ENCODE measurements at regions not wholly inside any gene's neighbourhood (a gene's known extent, or its start where the extent isn't known, plus 50 kb on each side); places are given as distances from the start of the nearest gene placed in this dataset.
"Not testable (repeated sequence)": the region's sequence is repeated elsewhere in the genome, so short reads cannot be mapped to it uniquely, and the experiment has no call there.

DNA sequence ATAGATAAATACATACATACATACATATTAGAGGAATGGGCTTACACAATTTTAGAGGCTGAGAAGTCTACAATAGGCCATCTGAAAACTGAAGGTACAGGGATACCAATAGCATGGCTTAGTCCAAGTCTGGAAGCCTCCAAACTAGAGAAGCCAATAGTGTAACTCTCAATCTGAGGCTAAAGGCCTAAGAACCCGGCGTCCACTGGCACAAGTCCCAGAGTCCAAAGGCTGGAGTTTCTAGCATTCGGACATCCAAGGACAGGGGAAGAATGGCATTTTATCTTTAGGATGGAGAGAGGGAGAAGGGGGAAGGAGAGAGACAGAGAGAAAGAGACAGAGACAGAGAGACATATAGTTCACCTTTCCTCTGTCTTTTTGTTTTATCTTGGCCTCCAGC lies 63.7 kb upstream of the SYT4 start:
- DNase-seq (ENCODE audit: low spot score) = no peak
- in situ Hi-C loops (cut with HindIII; ENCODE audit: low sequenced_read_pairs) = no loop called here

- peak; percentile 85 for DNase-seq (ENCODE audit: low spot score)
- in situ Hi-C loops (cut with HindIII; ENCODE audit: low sequenced_read_pairs) = no loop called here
Observed at GRCh38 chr18:43350176-43350575, 72.9 kb upstream of the SYT4 start.

- in situ Hi-C loops (cut with HindIII; ENCODE audit: low sequenced_read_pairs) = no loop called here
- DNase-seq (ENCODE audit: low spot score) = no peak
Observed at GRCh38 chr18:43364535-43364934, 87.2 kb upstream of the SYT4 start.

- in situ Hi-C loops (cut with HindIII; ENCODE audit: low sequenced_read_pairs) = no loop called here
- no peak for DNase-seq (ENCODE audit: low spot score)
Observed at GRCh38 chr18:43367895-43368294, 90.6 kb upstream of the SYT4 start.

- DNase-seq (ENCODE audit: low spot score); in situ Hi-C loops (cut with HindIII; ENCODE audit: low sequenced_read_pairs): not testable (repeated sequence)
Observed at GRCh38 chr18:43369311-43369710, 92.0 kb upstream of the SYT4 start.

DNA sequence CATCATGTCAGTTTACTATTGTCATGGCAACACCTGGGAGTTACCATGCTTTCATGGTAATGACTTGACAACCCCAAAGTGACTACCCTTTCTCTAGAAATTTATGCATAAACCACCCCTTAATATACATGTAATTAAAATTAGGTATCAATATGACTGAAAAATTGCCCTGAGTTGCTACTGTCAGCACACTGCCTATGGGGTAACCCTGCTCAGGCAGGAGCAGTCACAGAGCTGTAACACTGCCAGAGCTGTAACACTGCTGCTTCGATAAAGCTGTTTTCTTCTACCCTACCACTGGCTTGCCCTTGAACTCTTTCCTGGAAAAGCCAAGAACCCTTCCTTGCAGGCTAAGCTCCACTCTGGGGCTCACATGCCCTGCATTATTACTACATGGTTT lies 95.5 kb upstream of the SYT4 start:
- DNase-seq (ENCODE audit: low spot score) = no peak
- in situ Hi-C loops (cut with HindIII; ENCODE audit: low sequenced_read_pairs) = no loop called here

DNA sequence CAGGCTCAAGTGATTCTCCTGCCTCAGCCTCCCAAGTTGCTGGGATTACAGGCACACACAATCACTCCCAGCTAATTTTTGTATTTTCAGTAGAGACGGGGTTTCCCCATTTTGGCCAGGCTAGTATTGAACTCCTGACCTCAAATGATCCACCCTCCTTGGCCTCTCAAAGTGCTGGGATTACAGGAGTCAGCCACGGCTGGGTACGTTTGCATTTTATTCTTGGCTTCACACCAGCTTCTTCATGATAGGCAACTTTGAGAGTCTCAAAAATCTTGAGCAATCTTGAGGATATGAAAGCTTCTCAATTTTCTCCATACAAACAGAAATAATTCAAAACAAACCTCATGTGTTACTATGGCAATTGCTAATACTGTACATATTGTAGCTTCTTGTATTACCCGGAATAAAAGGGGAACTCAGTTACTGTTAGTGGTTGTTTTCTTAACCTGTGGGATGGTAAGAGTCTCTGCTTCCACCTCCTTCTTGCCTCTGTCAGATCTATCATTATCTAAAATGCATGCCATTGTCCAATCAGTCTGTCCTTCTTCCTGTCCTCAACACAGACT lies 102.9 kb upstream of the SYT4 start:
- in situ Hi-C loops (cut with HindIII; ENCODE audit: low sequenced_read_pairs) = no loop called here
- no peak for DNase-seq (ENCODE audit: low spot score)

DNA sequence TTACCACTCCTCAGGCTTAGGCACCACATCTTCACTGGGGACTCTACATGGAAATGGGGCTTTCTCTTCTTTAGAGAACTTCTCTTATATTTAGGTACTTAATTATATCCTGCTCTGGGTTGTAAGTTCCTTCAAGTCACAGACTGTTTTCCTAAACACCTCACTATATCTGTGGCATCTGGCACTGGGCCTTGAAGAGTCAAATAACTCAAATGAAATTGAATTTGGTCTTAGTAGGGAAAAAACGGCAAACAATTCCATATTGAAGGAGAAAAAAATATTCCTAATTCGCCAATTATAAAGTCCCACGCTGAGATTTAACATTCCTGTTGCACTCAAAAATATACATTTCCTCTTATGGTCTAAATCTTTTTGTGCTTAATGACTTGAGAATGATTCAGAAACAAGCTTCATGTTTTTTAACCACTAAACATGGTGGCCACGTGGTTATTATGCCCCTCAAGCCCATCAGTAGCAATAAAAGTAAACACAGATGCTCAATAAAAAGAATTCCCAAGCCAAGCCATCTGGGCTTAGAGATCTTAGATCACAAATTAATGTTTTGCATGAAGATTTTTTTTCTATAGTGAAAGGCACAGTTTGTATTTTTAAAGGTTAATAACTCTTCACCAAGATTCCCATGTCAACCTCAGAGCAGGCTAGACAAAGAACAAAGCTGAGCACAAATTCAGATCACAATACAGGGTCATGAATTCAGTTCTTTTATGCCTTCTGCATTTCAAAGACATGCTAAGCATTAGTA lies 105.5 kb upstream of the SYT4 start:
- in situ Hi-C loops (cut with HindIII; ENCODE audit: low sequenced_read_pairs) = no loop called here
- DNase-seq (ENCODE audit: low spot score) = no peak

DNA sequence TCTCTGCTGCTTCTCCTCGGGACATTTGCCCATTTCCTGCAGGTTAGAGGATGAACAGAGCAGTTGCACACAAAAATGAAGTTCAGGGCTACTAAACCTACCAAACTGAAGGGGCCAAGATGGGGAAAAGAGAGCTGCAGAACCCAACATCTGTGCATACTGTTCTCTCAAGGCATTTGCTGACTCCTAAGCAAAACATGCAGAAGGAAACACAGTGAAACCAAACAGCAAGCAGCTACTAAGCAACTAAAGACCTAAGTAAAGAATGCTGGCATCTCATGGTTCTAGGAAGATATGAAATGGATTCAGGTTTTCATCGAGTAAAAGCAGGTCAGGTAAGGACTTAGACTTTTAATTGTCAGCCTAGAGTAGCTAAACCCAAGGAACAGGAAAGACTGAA lies 111.9 kb upstream of the SYT4 start:
- in situ Hi-C loops (cut with HindIII; ENCODE audit: low sequenced_read_pairs) = no loop called here
- no peak for DNase-seq (ENCODE audit: low spot score)

GRCh38 chr18:43392168-43392567 lies 114.9 kb upstream of the SYT4 start:
- DNase-seq (ENCODE audit: low spot score) = peak; percentile 32
- in situ Hi-C loops (cut with HindIII; ENCODE audit: low sequenced_read_pairs) = no loop called here

GRCh38 chr18:43393174-43393573 lies 115.9 kb upstream of the SYT4 start:
- DNase-seq (ENCODE audit: low spot score) = peak; percentile 92
- in situ Hi-C loops (cut with HindIII; ENCODE audit: low sequenced_read_pairs) = no loop called here

DNA sequence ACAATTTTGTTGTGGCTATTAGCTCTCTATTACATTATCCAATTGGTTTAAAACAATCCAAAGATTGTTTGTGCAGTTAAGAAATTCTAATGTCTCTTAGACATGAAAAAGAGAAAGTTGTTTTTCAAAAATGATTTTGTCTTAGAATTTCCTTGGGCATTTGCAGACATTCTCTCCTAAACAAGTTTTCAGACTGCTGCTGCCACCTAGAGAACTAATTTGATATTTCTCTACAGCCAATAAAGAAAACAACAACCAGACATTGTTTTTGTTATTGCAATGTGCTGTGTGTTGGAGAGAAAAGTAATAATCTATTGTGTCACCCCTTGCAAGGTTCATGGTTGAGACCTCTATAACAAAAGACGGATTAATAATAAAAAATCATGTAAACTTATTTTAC lies 119.0 kb upstream of the SYT4 start:
- peak; percentile 83 for DNase-seq (ENCODE audit: low spot score)
- in situ Hi-C loops (cut with HindIII; ENCODE audit: low sequenced_read_pairs) = no loop called here

- DNase-seq (ENCODE audit: low spot score) = no peak
- in situ Hi-C loops (cut with HindIII; ENCODE audit: low sequenced_read_pairs) = no loop called here
Observed at GRCh38 chr18:43398601-43399000, 121.3 kb upstream of the SYT4 start.

- in situ Hi-C loops (cut with HindIII; ENCODE audit: low sequenced_read_pairs) = no loop called here
- no peak for DNase-seq (ENCODE audit: low spot score)
Observed at GRCh38 chr18:43405097-43405496, 127.8 kb upstream of the SYT4 start.

- in situ Hi-C loops (cut with HindIII; ENCODE audit: low sequenced_read_pairs) = no loop called here
- DNase-seq (ENCODE audit: low spot score) = no peak
Observed at GRCh38 chr18:43414006-43414405, 136.7 kb upstream of the SYT4 start.

DNA sequence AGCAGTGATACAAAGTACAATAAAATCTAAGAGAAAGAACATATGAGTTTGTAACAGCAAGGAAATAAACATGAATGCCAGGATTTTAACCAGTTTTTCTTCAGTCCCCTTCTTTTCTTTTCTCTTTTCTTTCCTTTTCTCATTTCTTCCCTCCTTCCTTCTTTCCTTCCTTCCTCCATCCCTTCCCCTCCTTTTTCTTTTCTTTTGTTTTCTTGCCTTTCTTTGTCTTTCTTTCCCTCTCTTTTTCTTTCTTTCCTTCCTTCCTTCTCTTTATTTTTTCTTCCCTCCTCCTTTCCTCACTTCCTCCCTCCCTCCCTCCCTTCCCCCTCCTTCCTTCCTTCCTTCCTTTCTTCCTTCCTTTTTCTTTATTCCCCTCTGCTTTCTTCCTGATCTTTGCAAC lies 142.8 kb upstream of the SYT4 start:
- in situ Hi-C loops (cut with HindIII; ENCODE audit: low sequenced_read_pairs) = no loop called here
- no peak for DNase-seq (ENCODE audit: low spot score)

DNA sequence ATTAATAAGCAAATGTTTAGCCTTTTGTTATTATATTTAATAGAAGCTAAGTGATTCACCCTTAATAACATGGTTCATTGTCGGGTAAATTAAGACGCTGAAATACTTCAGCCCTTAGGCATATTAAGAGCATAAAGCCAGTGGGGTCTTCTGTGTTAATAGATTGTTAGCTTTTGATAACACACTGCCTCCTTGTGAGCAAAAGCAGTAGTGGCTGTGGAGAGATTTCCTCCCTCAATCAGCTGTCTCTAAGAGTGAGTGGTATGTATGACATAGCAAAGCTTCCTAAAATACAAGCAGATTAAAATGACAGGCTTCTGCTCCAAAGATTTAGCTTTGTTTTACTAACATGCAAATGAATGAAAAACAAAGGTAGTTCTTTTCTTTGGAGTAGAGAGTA lies 143.7 kb upstream of the SYT4 start:
- in situ Hi-C loops (cut with HindIII; ENCODE audit: low sequenced_read_pairs) = no loop called here

DNA sequence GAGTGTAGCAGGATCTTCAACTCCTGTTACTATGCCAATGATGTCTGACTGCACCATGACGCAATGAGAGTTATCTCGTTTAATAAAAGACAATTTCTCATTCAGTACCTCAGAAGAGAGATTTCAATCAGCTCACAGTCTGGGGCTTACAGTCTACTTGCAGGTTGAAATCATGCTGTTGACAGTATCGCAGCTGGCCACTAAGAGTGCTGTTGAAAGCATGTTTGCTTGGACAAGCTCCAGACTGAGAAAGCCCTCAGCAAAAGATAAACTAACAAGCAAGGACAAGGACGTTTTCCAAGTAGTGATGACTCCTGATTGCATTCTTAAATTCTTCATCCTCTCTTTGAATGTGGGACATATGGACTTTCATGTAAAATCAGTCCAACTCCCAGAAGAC lies 145.2 kb upstream of the SYT4 start:
- DNase-seq (ENCODE audit: low spot score) = peak; percentile 41
- in situ Hi-C loops (cut with HindIII; ENCODE audit: low sequenced_read_pairs) = no loop called here

More for the DNA sequence above, 143.7 kb upstream of the SYT4 start:
- DNase-seq (ENCODE audit: low spot score) = no peak

- DNase-seq (ENCODE audit: low spot score) = no peak
- in situ Hi-C loops (cut with HindIII; ENCODE audit: low sequenced_read_pairs) = no loop called here
Observed at GRCh38 chr18:43435851-43436250, 158.6 kb upstream of the SYT4 start.

- no peak for DNase-seq (ENCODE audit: low spot score)
- in situ Hi-C loops (cut with HindIII; ENCODE audit: low sequenced_read_pairs) = no loop called here
Observed at GRCh38 chr18:43442131-43442530, 164.8 kb upstream of the SYT4 start.

DNA sequence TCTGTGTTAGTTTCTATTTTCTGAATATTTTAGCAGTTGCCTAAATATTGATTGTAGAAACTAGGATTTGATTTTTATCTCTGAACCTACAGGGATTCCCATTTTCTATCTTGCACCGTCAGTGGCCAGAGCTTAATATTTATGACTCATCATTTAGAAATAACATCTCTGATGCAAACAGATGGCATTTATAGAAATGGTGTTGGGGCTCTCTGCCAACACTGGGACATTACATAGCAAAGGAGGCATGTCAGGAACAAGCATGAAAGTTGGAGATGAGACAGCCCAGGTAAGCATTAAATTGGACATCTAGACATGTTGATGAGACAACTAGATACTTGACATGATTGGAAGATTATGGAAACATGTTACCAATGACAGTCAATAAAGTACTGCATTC lies 165.3 kb upstream of the SYT4 start:
- DNase-seq (ENCODE audit: low spot score) = no peak
- in situ Hi-C loops (cut with HindIII; ENCODE audit: low sequenced_read_pairs) = no loop called here
